Muscle layer of colon (tissue), 2 donors: ENCODE measurements at regions not wholly inside any gene's neighbourhood (a gene's known extent, or its start where the extent isn't known, plus 50 kb on each side); places are given as distances from the start of the nearest gene placed in this dataset.

Source experiments
- H3K27ac ChIP-seq: one replicate; pipeline ENCODE4 v1.7.0; 2013; ENCODE audit warnings: low read depth, mild to moderate bottlenecking, low read length, moderate library complexity
- H3K27me3 ChIP-seq, 2 donors: one replicate each; pipeline ENCODE4 v1.7.0; 2013; ENCODE audit warnings: low read length in 2 of 2, mild to moderate bottlenecking in 2 of 2; ENCODE audit not compliant: insufficient read depth in 2 of 2, control insufficient read depth in 1 of 2
- H3K36me3 ChIP-seq: one replicate; pipeline ENCODE4 v1.7.0; 2013; ENCODE audit warnings: mild to moderate bottlenecking, low read length; ENCODE audit not compliant: insufficient read depth
- H3K4me1 ChIP-seq: one replicate; pipeline ENCODE4 v1.7.0; 2013; ENCODE audit warnings: mild to moderate bottlenecking, low read length; ENCODE audit not compliant: insufficient read depth
- H3K4me3 ChIP-seq, 2 donors: one replicate each; pipeline ENCODE4 v1.7.0; 2013; ENCODE audit warnings: low read length in 2 of 2, low read depth in 1 of 2, mild to moderate bottlenecking in 1 of 2, moderate library complexity in 1 of 2
- H3K9ac ChIP-seq: one replicate; pipeline ENCODE4 v1.7.0; 2013; ENCODE audit warnings: low read length
- H3K9me3 ChIP-seq: one replicate; pipeline ENCODE4 v1.7.0; 2013; ENCODE audit warnings: mild to moderate bottlenecking, low read length
- donor health status: abdominal sarcoma.
- donor health status: Adenocarcinoma of cecum.

DNA sequence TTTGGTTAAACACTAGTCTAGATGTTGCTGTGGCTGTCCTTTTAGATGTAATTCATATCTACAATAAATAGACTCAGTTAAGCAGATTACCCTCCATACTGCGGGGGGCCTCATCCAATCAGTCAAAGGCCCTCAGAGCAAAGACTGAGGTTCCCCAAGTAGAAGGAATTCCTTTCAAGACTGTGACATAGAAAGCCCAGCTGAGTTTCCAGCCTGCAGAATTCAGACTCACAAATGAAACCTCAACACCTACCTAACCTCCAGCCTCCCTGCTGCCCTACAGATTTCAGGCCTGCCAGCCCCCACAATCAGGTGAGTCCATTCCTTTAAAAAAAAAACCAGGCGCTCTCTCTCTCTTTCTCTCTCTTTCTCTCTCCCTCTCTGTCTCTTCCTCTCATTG is 73.6 kb upstream of the NSMCE3 start:
- Histone ChIP-seq H3K27me3 (no peaks in the 10 kb centered on the region), H3K36me3 (no peaks in the 10 kb centered on the region), H3K4me3 (no peak overlapping the region), H3K9me3 (no peaks in the 10 kb centered on the region), H3K9ac (no peak overlapping the region), H3K4me1 (peaks cover 34% of the 10 kb centered on the region), H3K27ac (no peak overlapping the region)

- peaks cover 24% of the 10 kb centered on the region for H3K4me1 ChIP-seq
- no peaks in the 10 kb centered on the region for H3K27me3 ChIP-seq
- H3K36me3 ChIP-seq, result no peaks in the 10 kb centered on the region
- no peaks in the 10 kb centered on the region for H3K9me3 ChIP-seq
- H3K27ac ChIP-seq, result no peak overlapping the region
- H3K9ac ChIP-seq, result no peak overlapping the region
- H3K4me3 ChIP-seq, result no peak overlapping the region
Measured at GRCh38 chr15:29342201-29342600, 72.6 kb upstream of the NSMCE3 start.

- Histone ChIP-seq H3K36me3 (no peaks in the 10 kb centered on the region), H3K27ac (no peak overlapping the region), H3K9ac (no peak overlapping the region), H3K9me3 (no peaks in the 10 kb centered on the region), H3K4me3 (no peak overlapping the region), H3K27me3 (no peaks in the 10 kb centered on the region), H3K4me1 (no peaks in the 10 kb centered on the region)
Measured at GRCh38 chr15:29337156-29337959, 67.7 kb upstream of the NSMCE3 start.

- no peak overlapping the region for H3K9ac ChIP-seq
- no peaks in the 10 kb centered on the region for H3K9me3 ChIP-seq
- H3K4me3 ChIP-seq, result no peak overlapping the region
- no peaks in the 10 kb centered on the region for H3K4me1 ChIP-seq
- no peak overlapping the region for H3K27ac ChIP-seq
- H3K27me3 ChIP-seq, result no peaks in the 10 kb centered on the region
- H3K36me3 ChIP-seq, result no peaks in the 10 kb centered on the region
Measured at GRCh38 chr15:29334544-29334943, 64.9 kb upstream of the NSMCE3 start.

DNA sequence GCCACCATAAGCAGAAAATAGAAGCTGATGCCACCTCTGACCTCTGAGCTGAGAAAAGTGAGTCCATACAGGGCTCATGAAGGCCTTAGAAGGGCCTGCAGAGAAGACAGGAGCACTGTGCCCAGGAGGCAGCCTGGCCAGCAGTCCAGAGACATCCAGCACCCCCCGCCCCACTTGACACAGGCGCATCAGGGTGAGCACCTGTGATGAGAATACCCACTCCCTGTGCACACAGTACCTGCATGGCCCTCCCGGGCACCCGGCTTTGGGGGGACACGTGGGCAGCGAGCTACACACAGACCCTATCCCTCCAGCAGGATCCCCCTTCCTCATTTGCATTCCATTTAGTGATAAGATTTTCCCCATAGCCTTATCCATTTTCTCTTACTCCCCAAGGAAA is 63.6 kb upstream of the NSMCE3 start:
- H3K4me1 ChIP-seq, result no peaks in the 10 kb centered on the region
- H3K27me3 ChIP-seq, result no peaks in the 10 kb centered on the region
- H3K27ac ChIP-seq, result no peak overlapping the region
- no peaks in the 10 kb centered on the region for H3K36me3 ChIP-seq
- H3K9me3 ChIP-seq, result no peaks in the 10 kb centered on the region
- H3K9ac ChIP-seq, result no peak overlapping the region
- H3K4me3 ChIP-seq, result no peak overlapping the region

- Histone ChIP-seq H3K4me3 (no peak overlapping the region), H3K27me3 (no peaks in the 10 kb centered on the region), H3K9me3 (no peaks in the 10 kb centered on the region), H3K36me3 (no peaks in the 10 kb centered on the region), H3K4me1 (no peaks in the 10 kb centered on the region), H3K27ac (no peak overlapping the region), H3K9ac (no peak overlapping the region)
Measured at GRCh38 chr15:29331669-29332068, 62.0 kb upstream of the NSMCE3 start.

DNA sequence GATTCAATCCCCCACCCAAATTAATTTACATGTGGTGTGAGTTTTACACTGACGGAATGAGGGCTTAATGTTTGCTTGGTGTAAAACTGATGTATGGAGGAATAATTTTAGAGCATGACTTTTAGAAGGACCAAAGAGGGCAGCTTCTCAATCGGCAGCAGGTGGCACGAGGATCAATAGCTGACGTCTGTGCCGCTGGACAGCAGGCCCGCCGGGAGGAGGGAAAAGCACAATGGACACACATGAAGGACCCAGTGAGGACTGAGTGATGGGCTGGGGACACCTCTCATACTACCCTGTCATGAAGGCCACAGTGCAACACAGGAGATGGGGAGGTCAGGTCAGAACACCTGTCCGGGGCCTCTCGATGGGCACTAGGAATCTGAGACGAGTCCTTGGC is 61.4 kb upstream of the NSMCE3 start:
- Histone ChIP-seq H3K27me3 (no peaks in the 10 kb centered on the region), H3K27ac (no peak overlapping the region), H3K4me3 (no peak overlapping the region), H3K36me3 (no peaks in the 10 kb centered on the region), H3K9ac (no peak overlapping the region), H3K9me3 (no peaks in the 10 kb centered on the region), H3K4me1 (no peaks in the 10 kb centered on the region)

DNA sequence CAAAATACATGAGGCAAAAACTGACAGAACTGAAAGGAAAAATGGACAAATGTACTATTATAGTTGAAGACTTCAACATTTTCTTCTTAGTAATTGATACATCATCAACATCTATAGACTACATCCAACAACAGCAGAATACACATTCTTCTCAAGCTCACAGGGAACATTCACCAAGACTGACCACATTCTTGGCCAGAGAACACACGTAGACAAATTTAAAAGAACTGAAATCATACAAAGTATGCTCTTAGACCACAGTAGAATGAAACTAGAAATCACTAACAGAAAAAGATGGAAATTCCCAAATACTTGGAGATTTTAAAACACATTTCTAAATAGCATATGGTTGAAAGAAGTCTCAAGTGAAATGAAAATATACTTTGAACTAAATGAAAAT is 55.1 kb upstream of the NSMCE3 start:
- Histone ChIP-seq H3K9ac (no peak overlapping the region), H3K4me1 (no peaks in the 10 kb centered on the region), H3K36me3 (no peaks in the 10 kb centered on the region), H3K27ac (no peak overlapping the region), H3K27me3 (no peaks in the 10 kb centered on the region), H3K4me3 (no peak overlapping the region), H3K9me3 (no peaks in the 10 kb centered on the region)

DNA sequence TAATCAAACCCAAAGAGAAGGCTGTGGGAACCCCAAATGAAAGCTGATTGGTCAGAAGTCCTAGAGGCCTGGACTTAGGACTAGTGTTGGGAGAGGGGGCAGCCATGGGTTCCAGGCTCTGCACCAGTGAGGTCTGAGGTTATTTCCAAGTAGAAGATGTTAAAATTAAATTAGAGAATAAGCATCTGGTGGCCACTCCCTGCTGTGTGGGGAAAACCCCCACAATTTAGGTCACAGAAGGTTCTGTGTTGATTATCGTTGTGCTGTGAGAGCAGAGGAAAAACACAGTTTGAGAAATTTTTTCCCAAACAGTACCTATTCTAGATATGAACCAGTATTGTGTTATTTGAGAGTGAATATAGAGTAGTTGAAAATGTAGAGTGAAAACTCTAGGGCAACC is 53.9 kb upstream of the NSMCE3 start:
- no peak overlapping the region for H3K9ac ChIP-seq
- no peaks in the 10 kb centered on the region for H3K4me1 ChIP-seq
- no peaks in the 10 kb centered on the region for H3K27me3 ChIP-seq
- H3K36me3 ChIP-seq, result no peaks in the 10 kb centered on the region
- no peak overlapping the region for H3K27ac ChIP-seq
- no peak overlapping the region for H3K4me3 ChIP-seq
- H3K9me3 ChIP-seq, result no peaks in the 10 kb centered on the region

DNA sequence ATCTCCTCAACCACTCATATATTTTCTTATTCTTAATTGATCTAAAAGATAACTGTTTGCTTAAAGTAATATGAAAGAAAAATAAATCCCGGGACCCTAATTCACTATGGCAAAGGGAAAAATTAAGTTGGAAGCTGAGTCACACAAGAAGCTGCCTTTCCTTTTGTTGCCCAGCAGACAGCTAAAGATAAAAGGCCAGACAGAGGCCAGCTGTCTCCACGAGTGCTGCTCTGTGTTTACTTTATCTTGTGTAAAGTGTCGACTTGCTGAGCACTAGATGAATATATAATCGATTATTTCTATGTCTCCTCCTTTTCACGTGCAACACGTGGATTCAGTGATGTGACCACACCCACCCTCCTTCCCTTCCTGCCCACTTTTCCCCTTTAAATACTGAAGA is 52.8 kb upstream of the NSMCE3 start:
- Histone ChIP-seq H3K4me3 (no peak overlapping the region), H3K27me3 (no peaks in the 10 kb centered on the region), H3K36me3 (no peaks in the 10 kb centered on the region), H3K9me3 (no peaks in the 10 kb centered on the region), H3K4me1 (no peaks in the 10 kb centered on the region), H3K27ac (no peak overlapping the region), H3K9ac (no peak overlapping the region)

- no peak overlapping the region for H3K4me3 ChIP-seq
- H3K36me3 ChIP-seq, result no peaks in the 10 kb centered on the region
- H3K27ac ChIP-seq, result no peak overlapping the region
- H3K9me3 ChIP-seq, result no peaks in the 10 kb centered on the region
- H3K9ac ChIP-seq, result no peak overlapping the region
- no peaks in the 10 kb centered on the region for H3K4me1 ChIP-seq
- H3K27me3 ChIP-seq, result no peaks in the 10 kb centered on the region
Measured at GRCh38 chr15:29320420-29320819, 50.8 kb upstream of the NSMCE3 start.

DNA sequence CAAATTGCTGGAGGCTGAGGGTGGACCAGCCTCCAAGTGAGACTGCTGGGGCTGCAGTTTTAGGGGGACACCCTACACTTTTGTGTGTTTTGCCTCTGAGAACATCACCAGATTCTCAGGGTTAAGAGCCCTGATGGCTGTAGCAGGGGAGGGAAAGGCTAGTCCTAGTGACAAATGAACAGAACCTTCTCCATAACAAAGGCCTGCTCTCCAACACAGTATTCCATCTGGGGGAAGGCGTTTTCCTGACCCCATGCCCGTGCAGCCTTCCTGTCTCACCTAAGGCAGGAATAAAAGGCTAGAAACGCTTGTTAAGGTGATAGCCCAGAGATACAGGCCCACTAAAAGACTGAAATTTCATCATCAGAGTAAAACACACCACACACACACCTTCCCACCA is 50.2 kb upstream of the NSMCE3 start:
- Histone ChIP-seq H3K9ac (no peak overlapping the region), H3K36me3 (no peaks in the 10 kb centered on the region), H3K27ac (no peak overlapping the region), H3K9me3 (no peaks in the 10 kb centered on the region), H3K4me1 (no peaks in the 10 kb centered on the region), H3K4me3 (no peak overlapping the region), H3K27me3 (no peaks in the 10 kb centered on the region)
